OCI-LY7 (cell line): ENCODE measurements at regions not wholly inside any gene's neighbourhood (a gene's known extent, or its start where the extent isn't known, plus 50 kb on each side); places are given as distances from the start of the nearest gene placed in this dataset.

ENCODE experiments used
- BruUV-seq: library from RNA; stranded (reverse); fragments of 400-500 nt; replicated peaks from 2 replicates; lab custom pipeline; 2021; lab: Mats Ljungman, UMichigan
- CTCF ChIA-PET: fragments of 300-600 bp; sonication (Branson Sonifier 250); formaldehyde crosslinking; loops from one replicate; lab custom pipeline; 2022; ENCODE audit warnings: antibody characterized with exemption; ENCODE audit not compliant: unreplicated experiment; lab: Charles Lee
- POLR2A ChIA-PET: fragments of 300-600 bp; sonication (Branson Sonifier 250); formaldehyde crosslinking; loops from one replicate; lab custom pipeline; 2022; ENCODE audit warnings: antibody characterized with exemption; lab: Charles Lee
- DNase-seq: peaks from one replicate; pipeline ENCODE4 v3.0.0-alpha.2; 2015; ENCODE audit warnings: low spot score
- H2AFZ ChIP-seq: fragments of 200-600 bp; sonication (generic), shearing (Covaris generic); 2 replicates; pipeline ENCODE4 v1.6.1; 2014; ENCODE audit warnings: mild to moderate bottlenecking, antibody characterized with exemption, low read length, moderate library complexity
- H3K27ac ChIP-seq: fragments of 200-600 bp; sonication (generic); 2 replicates; pipeline ENCODE4 v1.5.1; 2014; ENCODE audit warnings: mixed run types, low read depth, mild to moderate bottlenecking, moderate library complexity, low read length, inconsistent platforms; ENCODE audit not compliant: poor library complexity, severe bottlenecking
- H3K36me3 ChIP-seq: fragments of 200-600 bp; sonication (generic); 2 replicates; pipeline ENCODE4 v1.6.1; 2014; ENCODE audit warnings: mild to moderate bottlenecking, antibody characterized with exemption, low read length, moderate library complexity, mixed read lengths; ENCODE audit not compliant: insufficient read depth
- H3K4me1 ChIP-seq: fragments of 200-600 bp; sonication (generic); 2 replicates; pipeline ENCODE4 v1.5.1; 2014; ENCODE audit warnings: mild to moderate bottlenecking, low read length; ENCODE audit not compliant: insufficient read depth, poor library complexity, severe bottlenecking
- H3K4me2 ChIP-seq: fragments of 200-600 bp; sonication (generic); 2 replicates; pipeline ENCODE4 v1.6.1; 2014; ENCODE audit warnings: mild to moderate bottlenecking, low read length
- H3K4me3 ChIP-seq: fragments of 200-600 bp; sonication (generic); 2 replicates; pipeline ENCODE4 v1.5.1; 2014; ENCODE audit warnings: mild to moderate bottlenecking, low read depth, low read length; ENCODE audit not compliant: poor library complexity, severe bottlenecking
- H3K79me2 ChIP-seq: fragments of 200-600 bp; sonication (generic); 2 replicates; pipeline ENCODE4 v1.6.1; 2016; ENCODE audit warnings: low read depth, mild to moderate bottlenecking, low read length, moderate library complexity, mixed read lengths; ENCODE audit not compliant: insufficient read depth
- H3K9me2 ChIP-seq: fragments of 200-600 bp; sonication (generic); 2 replicates; pipeline ENCODE4 v1.6.1; 2016; ENCODE audit warnings: mild to moderate bottlenecking, low read length, mixed read lengths; ENCODE audit not compliant: insufficient read depth
- H3K9me3 ChIP-seq: fragments of 200-600 bp; sonication (generic); 2 replicates; pipeline ENCODE4 v1.6.1; 2014; ENCODE audit warnings: mild to moderate bottlenecking, mixed run types, low read length, mixed read lengths
- H4K20me1 ChIP-seq: fragments of 200-600 bp; sonication (generic); 2 replicates; pipeline ENCODE4 v1.6.1; 2014; ENCODE audit warnings: mild to moderate bottlenecking, antibody characterized with exemption, low read length, moderate library complexity, mixed read lengths; ENCODE audit not compliant: insufficient read depth
- EZH2phosphoT487 ChIP-seq: fragments of 200-600 bp; sonication (generic); IDR thresholded peaks from 2 replicates; pipeline ENCODE4 v1.6.1; 2018; ENCODE audit warnings: low read depth, borderline replicate concordance, mild to moderate bottlenecking, mixed run types, antibody characterized with exemption, low read length, moderate library complexity, mixed read lengths
- intact Hi-C: fragments of 100-400 bp; cut with micrococcal nuclease; formaldehyde crosslinking; loops from one replicate; pipeline ENCODE4 v1.10.0; 2022; ENCODE audit not compliant: unreplicated experiment
- TF ChIP-seq, protein P1 (sequence below): fragments of 200-600 bp; sonication (generic); conservative IDR thresholded peaks from 2 replicates; pipeline ENCODE4 v1.5.1; 2014; ENCODE audit warnings: mild to moderate bottlenecking, antibody characterized with exemption, low read length, moderate library complexity, mixed read lengths

DNA sequence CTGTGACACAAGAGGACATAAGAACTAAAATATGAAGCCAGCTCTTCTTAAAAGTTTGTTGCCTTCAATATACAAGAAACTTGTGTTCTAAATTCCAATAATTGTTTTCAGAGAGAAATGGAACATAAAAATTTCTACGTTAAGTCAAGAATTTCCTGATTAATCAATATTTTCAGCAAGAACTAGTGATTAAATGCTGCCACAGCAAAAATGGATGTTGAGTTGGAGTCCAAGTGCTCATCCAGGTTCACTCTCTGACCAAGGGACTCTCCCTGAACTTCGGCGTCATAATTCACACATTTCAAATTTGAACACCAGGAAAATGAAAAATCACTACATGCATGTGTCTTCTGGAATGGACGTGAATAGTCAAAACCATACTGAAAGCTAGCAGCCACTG is 1263.6 kb upstream of the GOT2 start:
- Histone ChIP-seq H3K36me3 (no peaks in the 10 kb centered on the region), H3K79me2 (no peaks in the 10 kb centered on the region), H3K9me3 (no peaks in the 10 kb centered on the region), H3K4me2 (no peak overlapping the region), H4K20me1 (no peaks in the 10 kb centered on the region), H2AFZ (no peak overlapping the region), H3K4me1 (no peaks in the 10 kb centered on the region), H3K4me3 (no peak overlapping the region), H3K9me2 (no peaks in the 10 kb centered on the region), H3K27ac (no peak overlapping the region)
- no peak for DNase-seq
- no TSS peak for BruUV-seq
- ChIA-PET CTCF (no interaction called here), POLR2A (interaction anchor here (0.6 kb wide), 2 partner anchors 750 to 999 kb away, joined by 3 to 4 read pairs; no protein-coding TSS in a partner anchor)
- TF ChIP-seq, protein P1, sequence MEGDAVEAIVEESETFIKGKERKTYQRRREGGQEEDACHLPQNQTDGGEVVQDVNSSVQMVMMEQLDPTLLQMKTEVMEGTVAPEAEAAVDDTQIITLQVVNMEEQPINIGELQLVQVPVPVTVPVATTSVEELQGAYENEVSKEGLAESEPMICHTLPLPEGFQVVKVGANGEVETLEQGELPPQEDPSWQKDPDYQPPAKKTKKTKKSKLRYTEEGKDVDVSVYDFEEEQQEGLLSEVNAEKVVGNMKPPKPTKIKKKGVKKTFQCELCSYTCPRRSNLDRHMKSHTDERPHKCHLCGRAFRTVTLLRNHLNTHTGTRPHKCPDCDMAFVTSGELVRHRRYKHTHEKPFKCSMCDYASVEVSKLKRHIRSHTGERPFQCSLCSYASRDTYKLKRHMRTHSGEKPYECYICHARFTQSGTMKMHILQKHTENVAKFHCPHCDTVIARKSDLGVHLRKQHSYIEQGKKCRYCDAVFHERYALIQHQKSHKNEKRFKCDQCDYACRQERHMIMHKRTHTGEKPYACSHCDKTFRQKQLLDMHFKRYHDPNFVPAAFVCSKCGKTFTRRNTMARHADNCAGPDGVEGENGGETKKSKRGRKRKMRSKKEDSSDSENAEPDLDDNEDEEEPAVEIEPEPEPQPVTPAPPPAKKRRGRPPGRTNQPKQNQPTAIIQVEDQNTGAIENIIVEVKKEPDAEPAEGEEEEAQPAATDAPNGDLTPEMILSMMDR, result no peak
- TF ChIP-seq EZH2phosphoT487, result no peak
- intact Hi-C loops, result no loop called here

DNA sequence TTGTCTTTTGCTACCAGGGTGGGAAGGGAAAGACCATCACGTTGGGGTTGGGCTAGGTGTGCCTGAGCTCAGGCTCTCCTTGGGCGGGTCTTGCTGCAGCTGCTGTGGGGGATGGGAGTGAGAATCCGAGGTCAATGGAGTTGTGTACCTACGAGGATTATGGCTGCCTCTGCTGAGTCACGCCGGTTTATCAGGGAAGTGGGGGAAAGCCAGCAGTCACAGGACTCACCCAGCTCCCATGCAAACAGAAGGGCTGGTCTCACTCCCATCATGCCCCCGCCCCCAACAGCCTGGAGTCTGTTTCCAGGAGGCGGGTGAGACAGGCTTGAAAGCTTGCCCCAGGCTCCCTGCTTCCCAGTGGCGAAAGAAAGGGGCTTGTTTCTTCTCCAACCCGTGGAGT is 1259.0 kb upstream of the GOT2 start:
- H2AFZ ChIP-seq, result no peak overlapping the region

DNA sequence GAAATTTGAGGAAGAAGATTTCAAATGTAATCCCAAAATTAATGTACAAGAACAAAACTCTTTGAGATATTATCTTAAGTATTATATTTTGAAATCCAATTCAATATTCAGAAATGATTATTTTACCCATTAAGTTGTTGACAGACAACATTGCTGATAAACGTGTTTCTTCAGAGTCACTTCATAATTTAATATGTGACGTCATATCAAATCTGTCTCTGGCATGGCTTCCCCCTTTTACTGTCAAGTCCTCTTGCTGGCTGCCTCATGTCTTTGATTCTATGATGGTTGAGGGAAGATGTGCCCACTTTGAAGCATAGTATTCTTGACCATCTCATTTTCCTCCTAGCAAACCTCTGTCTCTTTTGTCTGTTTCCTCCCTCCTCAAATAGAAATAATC is 1257.1 kb upstream of the GOT2 start:
- DNase-seq, result no peak
- no peak overlapping the region for H3K4me3 ChIP-seq
- H3K79me2 ChIP-seq, result no peaks in the 10 kb centered on the region
- no peak overlapping the region for H2AFZ ChIP-seq
- intact Hi-C loops, result no loop called here
- no TSS peak for BruUV-seq
- no peaks in the 10 kb centered on the region for H3K4me1 ChIP-seq
- H4K20me1 ChIP-seq, result no peaks in the 10 kb centered on the region
- ChIA-PET CTCF (no interaction called here), POLR2A (no interaction called here)
- H3K9me2 ChIP-seq, result no peaks in the 10 kb centered on the region
- H3K36me3 ChIP-seq, result no peaks in the 10 kb centered on the region
- no peaks in the 10 kb centered on the region for H3K9me3 ChIP-seq
- TF ChIP-seq, protein P1, result no peak
- TF ChIP-seq EZH2phosphoT487, result no peak
- H3K27ac ChIP-seq, result no peak overlapping the region
- no peak overlapping the region for H3K4me2 ChIP-seq

More for the DNA sequence above, 1259.0 kb upstream of the GOT2 start:
- no TSS peak for BruUV-seq
- Histone ChIP-seq H3K4me2 (no peak overlapping the region), H3K9me3 (no peaks in the 10 kb centered on the region), H3K4me1 (no peaks in the 10 kb centered on the region), H3K79me2 (no peaks in the 10 kb centered on the region), H3K27ac (no peak overlapping the region), H3K36me3 (no peaks in the 10 kb centered on the region), H3K4me3 (no peak overlapping the region), H3K9me2 (no peaks in the 10 kb centered on the region), H4K20me1 (no peaks in the 10 kb centered on the region)
- no peak for DNase-seq
- ChIA-PET POLR2A (no interaction called here), CTCF (no interaction called here)
- TF ChIP-seq, protein P1, result no peak
- no peak for TF ChIP-seq EZH2phosphoT487
- intact Hi-C loops, result no loop called here
